Sigmoid colon (tissue), 4 donors: ENCODE measurements at regions not wholly inside any gene's neighbourhood (a gene's known extent, or its start where the extent isn't known, plus 50 kb on each side); places are given as distances from the start of the nearest gene placed in this dataset.
"Not testable (repeated sequence)": the region's sequence is repeated elsewhere in the genome, so short reads cannot be mapped to it uniquely, and the experiment has no call there.

Experiments
- EP300 ChIP-seq, 4 donors: sonication (generic); formaldehyde crosslinking; IDR thresholded peaks; one replicate each; pipeline ENCODE4 v1.6.1; 2017; ENCODE audit warnings: antibody characterized with exemption in 4 of 4
- POLR2A ChIP-seq, 2 donors: fragments of 450-650 bp; IDR thresholded peaks; one replicate each; pipeline ENCODE4 v1.6.1; 2016; ENCODE audit warnings: antibody characterized with exemption in 2 of 2, mild to moderate bottlenecking in 2 of 2, moderate library complexity in 2 of 2
- POLR2AphosphoS5 ChIP-seq, 4 donors: sonication (generic); formaldehyde crosslinking; IDR thresholded peaks; one replicate each; pipeline ENCODE4 v1.6.1; 2017; ENCODE audit warnings: antibody characterized with exemption in 4 of 4
- TF ChIP-seq, protein P1 (sequence below), 4 experiments: fragments of 450-650 bp in 3 of 4; fragments of 200-600 bp in 1 of 4; IDR thresholded peaks; one replicate each; pipeline ENCODE4 v1.5.1; 2016 to 2019; ENCODE audit warnings: antibody characterized with exemption in 4 of 4, mild to moderate bottlenecking in 3 of 4, moderate library complexity in 2 of 4

DNA sequence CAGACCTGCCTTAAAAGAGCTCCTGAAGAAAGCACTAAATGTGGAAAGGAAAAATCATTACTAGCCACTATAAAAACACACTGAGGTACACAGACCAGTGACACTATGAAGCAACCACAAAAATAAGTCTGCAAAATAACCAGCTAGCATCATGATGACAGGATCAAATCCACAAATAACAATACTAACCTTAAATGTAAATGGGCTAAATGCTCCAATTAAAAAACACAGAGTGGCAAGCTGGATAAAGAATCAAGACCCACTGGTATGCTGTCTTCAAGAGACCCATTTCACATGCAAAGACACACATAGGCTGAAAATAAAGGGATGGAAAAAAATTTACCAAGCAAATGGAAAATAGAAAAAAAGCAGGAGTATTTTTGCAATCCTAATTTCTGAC, 114.5 kb downstream of the MTHFS start:
- TF ChIP-seq EP300, POLR2AphosphoS5, POLR2A (IDR thresholded peaks at IDR 0.05): not testable (repeated sequence)
- TF ChIP-seq, protein P1, sequence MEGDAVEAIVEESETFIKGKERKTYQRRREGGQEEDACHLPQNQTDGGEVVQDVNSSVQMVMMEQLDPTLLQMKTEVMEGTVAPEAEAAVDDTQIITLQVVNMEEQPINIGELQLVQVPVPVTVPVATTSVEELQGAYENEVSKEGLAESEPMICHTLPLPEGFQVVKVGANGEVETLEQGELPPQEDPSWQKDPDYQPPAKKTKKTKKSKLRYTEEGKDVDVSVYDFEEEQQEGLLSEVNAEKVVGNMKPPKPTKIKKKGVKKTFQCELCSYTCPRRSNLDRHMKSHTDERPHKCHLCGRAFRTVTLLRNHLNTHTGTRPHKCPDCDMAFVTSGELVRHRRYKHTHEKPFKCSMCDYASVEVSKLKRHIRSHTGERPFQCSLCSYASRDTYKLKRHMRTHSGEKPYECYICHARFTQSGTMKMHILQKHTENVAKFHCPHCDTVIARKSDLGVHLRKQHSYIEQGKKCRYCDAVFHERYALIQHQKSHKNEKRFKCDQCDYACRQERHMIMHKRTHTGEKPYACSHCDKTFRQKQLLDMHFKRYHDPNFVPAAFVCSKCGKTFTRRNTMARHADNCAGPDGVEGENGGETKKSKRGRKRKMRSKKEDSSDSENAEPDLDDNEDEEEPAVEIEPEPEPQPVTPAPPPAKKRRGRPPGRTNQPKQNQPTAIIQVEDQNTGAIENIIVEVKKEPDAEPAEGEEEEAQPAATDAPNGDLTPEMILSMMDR (IDR thresholded peaks at IDR 0.05) = not testable (repeated sequence)
